Hematopoietic multipotent progenitor cell (in vitro differentiated cells): ENCODE measurements at regions not wholly inside any gene's neighbourhood (a gene's known extent, or its start where the extent isn't known, plus 50 kb on each side); places are given as distances from the start of the nearest gene placed in this dataset.

Source experiments
- DNase-seq, 3 donors: peaks; one replicate each; pipeline ENCODE4 v3.0.0-alpha.2; 2011 to 2015; ENCODE audit warnings: low read depth in 2 of 3, low spot score in 2 of 3

DNA sequence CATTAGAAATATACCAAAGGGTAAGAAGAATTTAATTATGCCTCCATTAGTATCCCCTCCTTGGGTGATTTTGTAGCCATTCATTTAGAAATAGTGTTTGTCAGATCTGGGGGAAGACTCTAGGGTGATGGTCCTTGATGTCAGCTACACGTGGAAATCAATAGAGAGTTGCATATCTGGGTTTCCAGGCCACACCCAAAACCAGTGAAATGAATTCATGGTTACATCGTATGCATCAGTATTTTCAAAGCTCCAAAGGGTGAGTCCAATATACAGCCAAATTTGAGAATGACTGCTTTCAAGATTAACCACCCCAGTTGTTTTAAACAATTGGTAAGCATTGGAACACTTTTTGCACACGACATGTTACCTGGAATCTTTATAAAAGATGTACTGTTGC, 173.4 kb upstream of the SGCD start:
- no peak for DNase-seq

DNA sequence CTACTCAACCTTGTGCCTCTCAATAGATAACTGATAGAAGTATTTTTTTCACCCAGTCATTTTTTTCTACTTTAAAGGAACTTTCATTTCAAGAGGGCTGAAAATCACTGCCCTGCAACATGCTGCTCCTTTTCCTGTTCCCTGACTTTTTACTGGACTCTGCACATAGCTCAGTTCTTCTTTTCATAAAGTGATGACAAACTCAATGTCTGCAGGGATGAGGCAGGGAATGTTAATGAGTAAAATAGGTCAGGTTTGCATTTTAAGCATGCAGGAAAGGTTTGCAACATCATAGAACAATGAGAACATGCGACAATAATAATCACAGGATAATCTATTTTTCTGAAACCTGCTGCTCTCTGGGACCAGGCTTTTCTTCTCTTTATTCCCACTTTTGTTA, 172.2 kb upstream of the SGCD start:
- DNase-seq, result no peak

DNA sequence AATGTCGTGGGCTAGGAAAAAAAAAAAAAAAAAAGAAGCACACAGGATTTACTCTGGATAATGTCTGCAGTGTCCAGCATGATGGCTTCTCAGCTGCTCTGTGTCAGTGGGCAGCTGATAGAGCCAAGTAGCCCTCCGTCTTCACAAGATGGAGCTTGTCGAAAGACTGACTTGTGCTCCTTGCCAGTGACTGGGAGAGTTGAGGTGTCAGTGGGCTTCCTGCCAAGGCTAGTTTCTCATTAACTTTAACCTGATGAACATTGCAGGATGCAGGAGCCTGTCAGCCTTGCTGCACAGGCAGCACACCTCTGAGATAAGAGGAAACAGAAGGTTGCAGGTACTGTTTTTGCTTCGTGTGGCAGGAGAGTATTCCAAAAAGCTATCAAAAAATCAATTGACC, 171.4 kb upstream of the SGCD start:
- DNase-seq, result no peak

DNA sequence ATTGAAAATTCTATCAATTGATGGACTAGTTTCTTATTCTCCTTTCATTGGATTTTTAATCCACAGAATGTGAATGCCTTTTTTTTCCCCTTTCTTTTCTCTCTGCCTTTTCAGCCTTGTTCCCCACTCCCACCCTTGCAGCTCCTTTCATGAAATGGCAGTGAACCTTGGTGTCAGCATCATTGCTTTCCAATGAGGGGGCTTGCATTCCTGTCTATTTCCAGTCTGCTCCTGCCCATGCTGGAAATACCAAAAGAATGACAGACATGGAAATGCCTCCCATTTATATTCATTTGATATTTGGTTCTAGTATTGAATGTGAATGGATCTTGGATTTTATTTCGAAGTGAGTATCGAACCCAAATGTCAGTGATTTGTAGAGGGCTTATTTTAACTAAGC, 162.7 kb upstream of the SGCD start:
- no peak for DNase-seq

DNA sequence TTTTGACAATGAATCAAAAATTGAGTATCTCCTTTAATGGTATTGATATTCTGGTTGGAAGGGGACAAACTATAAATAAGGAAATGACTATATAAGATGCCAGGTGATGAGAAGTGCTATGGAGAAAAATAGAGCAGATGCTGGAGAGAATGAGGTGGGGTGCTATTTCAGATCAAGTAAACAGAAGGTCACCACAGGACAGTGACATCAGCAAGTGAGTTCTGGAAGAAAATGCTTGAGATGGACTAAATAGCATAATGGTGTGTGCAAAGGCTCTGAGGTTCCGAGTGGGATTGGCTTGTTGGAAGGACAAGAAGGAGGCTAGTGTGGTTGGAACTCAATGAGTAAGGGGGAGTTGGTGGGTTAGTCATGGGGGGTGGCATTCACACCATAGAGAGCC, 157.5 kb upstream of the SGCD start:
- no peak for DNase-seq

DNA sequence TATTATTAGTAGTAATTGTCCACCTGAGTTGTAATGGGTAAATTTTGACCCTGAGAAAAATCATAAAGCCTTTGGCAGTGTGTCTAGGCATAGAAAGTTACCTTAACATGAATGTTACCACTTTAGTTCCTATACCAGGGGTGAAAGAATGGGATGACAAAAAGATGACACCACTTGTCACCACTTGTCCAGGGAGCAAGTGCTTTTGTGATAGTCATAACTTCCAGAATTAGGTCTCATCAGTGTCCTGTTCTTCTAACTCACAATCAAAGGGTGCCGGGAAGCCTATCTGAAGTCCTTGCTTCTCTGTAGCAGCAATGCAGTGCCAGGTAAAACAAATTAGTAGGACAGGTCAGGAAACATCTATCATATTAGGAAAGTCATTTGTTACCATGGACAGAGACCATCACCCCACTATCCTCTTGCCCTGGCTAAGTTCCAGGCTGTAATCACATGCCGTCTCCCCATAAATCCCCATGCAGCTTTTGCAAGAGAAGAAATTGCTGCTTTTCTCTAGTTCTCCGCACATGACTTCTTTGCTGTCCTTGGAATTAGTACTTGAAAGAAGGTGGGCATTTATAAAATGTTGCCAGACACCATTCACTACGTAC, 156.5 kb upstream of the SGCD start:
- DNase-seq, result no peak

DNA sequence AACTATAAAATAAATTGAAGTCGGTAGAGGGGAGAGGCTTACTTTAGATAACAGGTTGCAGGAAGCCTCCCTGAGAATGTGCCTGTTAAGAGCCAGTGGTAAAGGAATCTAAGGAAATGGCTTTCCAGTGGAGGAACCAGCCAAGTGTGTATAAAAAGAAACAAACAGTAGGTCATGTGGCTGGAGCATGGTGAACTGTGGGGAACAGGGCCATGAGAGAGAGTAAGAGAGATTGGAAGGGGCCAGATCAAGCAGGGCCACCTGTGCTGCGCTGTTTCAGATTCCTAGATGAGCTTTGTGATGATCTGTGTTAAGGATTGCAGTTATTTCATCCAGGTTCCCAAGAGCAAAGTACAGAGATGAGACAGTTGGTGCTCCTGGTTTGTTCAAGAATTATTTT, 152.7 kb upstream of the SGCD start:
- DNase-seq, result no peak

DNA sequence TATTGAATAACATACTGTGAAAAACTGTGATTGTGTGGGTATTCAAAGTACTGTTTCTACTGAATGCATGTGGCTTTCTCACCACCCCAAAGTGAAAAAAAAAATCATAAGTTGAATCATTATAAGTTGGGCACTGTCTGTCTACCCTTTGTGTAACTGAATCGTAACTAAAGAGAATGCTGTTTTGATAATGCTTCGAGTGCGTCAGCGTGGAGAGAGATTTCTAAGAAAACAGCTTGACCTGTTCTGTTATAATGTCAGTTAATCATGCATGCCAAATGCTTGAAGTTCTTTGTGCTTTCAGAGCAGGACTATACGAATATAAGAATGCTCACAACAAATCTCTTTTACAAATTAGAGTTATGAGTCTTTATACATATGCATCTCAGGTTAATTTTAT, 148.8 kb upstream of the SGCD start:
- no peak for DNase-seq

DNA sequence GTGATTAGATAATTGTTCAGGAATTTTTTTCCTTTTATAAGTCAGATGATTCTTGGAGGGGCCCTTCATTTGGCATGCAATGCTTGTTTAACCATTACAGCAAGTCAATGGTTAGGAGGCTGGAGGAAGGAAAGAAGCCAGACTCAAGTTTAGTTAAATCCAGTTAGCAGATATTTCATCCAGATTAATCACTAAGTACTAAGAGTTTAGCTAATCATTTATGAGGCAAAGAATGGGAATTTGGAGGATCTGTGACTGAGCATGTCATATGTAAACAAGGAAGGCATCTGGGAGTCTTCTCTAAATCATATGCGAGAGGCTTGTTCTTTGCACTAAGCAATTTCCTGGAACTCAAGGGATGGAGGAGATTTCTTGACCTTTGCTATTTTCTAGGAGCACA, 145.3 kb upstream of the SGCD start:
- no peak for DNase-seq

DNA sequence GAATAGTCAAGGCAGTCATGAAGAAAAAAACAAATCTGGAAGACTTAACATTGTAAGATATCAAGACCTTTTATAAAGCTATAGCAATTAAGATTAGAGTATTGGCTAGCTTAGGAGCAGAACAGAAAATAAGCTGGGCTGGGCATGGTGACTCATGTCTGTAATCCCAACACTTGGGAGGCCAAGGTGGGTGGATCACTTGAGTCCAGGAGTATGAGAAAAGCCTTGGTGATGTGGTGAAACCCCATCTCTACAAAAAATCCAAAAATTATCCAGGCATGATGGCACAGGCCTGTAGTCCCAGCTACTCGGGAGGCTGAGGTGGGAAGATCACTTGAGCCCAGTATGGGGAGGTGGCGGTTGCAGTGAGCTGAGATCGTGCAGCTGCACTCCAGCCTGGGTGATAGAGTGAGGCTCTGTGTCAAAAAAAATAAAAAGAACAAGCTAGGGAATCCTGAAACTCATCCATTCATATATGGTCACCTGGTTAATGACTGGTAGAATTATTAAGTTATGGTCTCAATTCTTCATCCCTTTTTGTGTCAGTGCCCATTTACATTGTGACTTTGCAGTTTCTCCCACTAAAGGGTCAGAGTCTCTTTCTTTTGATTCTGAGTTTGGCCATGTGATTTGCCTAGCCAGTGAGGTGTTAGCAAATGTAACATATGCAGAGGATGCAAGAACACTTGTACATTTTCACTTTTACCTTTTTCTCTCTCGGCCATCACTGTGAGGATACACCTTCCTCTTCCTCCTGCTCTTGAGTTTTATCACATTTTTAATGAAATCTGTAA, 144.6 kb upstream of the SGCD start:
- no peak for DNase-seq

DNA sequence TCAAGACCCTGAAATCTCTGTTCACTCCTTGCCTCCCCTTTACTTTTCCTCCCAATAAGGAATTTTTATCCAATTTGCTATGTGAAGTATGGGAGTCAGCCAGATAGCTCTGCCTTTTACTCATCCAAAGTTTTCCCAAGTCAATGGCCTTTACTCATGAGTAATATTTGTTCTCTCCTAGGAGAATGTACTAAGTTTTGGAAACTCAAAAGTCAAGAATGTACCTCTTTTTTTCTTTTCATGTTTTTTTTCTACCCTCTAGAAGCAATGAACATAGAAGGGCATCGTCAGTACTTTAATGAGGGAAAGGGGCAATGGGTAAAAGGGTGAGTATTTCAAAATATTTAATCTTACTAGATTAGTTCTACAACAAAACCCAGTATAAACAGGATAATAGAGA, 140.2 kb upstream of the SGCD start:
- DNase-seq, result no peak

DNA sequence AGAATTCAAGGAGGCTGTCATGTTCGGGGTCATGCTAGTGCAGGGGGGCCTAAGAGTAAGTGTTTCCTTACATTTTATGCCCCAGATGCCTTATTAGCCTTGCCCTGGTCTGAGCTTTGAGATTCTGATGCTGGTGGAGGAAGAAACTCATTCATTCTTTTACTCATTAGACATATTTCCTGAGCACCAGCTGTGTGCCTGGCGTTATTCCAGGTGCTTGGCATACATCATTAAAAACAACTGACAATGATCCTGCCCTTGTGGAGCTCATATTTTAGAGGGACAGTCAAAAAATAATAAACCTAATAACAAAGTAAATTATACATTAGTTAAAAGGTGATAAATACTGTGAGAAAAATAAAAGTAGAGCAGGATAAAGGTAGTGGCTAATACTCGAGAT, 138.9 kb upstream of the SGCD start:
- DNase-seq, result no peak

DNA sequence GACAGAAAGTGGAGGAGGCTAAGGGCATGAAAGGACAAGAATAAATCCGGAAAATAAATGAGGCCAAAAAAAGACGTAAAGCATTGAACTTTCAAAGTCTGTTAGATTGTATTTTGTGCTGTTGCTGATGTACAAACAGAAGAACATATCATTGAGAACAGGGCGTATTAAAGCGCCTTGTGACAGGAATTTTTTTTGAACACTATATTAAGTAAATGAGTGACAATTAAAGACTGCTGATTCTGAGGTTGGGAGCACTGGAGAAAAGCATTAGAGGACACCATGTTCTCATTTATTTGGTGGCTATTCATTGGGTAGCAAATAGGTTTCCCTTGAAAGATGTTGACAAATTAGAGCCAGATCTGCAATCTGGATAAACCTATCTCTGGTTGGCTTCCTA, 137.3 kb upstream of the SGCD start:
- DNase-seq, result no peak

DNA sequence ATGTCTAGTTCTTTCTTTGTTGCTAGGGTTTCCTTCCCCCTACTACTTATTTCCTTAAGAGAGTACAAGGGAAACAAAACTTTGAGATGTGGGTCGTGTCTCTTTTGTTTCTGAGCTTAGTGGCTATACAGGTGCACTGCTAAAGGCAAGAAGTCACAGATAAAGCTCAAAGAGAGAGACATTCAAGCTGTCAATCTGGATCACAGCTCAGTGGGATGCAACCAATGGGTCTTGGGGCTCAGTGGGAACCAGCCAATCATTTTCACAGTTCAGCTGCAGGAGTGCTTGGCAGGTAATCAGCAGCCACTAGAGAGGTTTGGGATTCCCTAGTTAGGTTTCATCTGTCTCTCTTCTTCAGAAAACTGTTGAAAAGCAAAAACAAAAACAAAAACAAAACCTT, 135.4 kb upstream of the SGCD start:
- no peak for DNase-seq

DNA sequence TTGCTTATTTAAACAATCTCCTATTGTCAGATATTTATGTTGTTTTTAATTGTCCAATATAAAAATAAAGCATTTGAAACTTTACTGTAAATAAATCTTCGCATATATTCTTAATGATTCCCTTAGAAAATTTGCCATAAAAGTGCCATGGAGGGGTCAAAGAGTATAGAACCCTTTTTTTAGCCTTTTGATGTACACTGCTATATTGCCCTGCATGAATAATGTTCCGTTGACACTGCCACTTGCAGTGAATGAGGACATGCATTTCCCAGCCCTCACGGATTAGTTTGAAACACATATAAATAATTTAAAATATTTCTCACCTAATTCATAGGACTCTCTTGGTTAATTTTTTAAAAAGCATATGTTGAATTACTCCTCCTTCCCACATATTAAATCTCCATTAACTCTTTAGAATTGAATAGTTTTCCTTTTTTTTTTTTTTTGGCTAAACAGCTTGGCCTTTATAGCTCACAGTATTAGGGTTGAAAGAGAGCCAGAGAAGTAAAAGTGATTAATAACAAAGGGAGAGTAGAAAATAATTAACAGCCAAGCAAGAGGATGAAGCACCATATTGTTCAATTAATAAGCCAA, 129.8 kb upstream of the SGCD start:
- DNase-seq, result no peak

DNA sequence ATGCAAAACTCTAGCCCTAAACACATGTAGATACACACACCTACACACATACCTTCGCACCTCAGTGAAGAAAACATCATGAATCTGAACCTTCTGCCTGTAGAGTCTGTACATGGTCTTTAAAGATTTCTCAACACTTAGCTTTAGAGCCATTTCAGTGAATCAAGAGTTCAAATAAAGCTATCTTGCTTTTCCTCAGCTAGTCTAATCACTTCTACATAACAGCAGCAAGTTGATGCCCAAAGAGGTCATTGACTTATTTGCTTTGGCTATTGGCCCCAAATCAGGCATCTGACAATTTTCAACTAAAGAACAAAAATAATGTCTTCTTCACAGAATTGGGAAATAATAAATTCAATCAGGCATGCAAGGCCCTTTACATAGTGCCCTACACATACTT, 127.9 kb upstream of the SGCD start:
- DNase-seq, result no peak

DNA sequence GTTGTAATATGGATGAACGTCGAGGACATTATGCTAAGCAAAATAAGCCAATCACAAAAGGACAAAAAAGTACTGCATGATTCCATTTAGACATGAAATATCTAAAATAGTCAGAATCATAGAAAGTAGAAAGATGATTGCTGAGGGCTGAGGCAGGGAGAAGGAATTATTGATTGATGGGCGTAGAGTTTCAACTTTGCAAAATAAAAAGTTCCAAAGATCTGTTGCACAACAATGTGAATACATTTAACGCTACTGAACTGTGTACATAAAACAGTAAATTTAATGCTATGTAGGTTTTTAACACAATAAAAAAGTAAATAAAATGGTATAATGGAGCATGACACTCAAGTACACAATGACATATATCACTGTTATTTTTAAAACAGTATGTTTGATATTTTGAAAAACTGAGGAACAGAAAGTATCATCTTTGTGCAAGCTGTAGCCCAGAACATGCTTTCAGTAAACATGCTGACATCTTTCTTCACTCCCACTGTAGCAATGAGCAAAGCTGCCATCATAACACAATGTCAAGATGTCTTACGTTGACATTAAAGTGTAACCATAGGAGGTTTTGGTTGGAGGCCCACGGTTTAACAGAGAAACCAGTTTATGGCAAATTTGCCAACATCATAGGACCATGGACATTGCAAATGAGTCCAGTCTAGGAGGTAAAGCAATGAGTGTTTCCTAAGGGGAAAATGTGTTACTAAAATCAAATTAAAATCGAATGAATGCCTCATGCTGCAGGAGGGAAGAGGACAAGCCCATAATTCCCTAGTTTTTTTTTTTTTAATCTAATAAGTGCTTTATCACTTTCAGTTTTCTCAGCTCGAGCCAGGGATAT, 125.8 kb upstream of the SGCD start:
- DNase-seq, result no peak

DNA sequence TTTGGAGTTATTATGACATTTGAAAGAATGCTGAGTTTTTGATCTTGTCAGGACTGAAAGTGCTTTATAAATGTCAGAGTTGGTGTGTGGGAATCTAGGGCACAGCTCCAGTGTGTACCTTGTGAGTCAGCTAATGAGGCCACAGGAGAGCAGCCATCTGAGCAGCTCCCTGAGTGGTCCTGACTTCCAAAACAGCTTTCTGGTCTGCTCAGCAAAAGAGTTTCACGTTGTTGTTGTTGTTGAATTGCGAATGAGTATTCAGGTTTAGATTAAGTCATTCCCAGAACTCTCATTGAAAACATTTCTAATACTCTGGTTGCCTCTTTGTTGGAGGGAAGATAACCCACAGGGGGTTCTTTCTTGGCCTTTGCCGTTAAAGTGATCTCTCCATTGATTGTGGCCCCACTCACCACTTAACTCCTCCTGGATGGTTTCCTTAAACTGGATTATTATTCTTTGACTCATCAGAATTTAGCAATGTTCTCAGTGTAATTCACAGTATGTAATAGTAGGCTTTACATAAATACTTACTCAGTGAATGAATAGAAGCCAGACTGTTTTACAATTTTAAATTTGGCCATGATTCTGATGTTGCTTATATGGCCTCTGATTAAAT, 125.1 kb upstream of the SGCD start:
- no peak for DNase-seq

DNA sequence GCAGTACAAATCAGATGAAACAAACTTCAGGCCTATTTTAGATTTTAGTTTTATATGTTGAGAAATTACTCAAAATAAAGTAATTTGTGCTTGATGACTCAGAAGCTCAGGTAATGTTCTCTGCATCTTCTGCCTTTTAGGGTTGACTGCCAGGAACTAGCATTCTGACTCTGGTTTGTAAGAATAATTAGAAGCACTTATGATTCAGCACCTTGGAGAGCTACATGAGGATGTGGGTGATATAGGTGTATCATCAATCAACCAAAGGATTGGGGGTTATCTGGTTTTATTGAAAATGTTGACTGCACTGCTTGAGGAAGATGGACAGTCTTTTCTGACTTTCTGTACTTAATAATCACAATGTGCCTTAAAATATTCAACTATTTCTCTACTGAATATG, 118.7 kb upstream of the SGCD start:
- no peak for DNase-seq

DNA sequence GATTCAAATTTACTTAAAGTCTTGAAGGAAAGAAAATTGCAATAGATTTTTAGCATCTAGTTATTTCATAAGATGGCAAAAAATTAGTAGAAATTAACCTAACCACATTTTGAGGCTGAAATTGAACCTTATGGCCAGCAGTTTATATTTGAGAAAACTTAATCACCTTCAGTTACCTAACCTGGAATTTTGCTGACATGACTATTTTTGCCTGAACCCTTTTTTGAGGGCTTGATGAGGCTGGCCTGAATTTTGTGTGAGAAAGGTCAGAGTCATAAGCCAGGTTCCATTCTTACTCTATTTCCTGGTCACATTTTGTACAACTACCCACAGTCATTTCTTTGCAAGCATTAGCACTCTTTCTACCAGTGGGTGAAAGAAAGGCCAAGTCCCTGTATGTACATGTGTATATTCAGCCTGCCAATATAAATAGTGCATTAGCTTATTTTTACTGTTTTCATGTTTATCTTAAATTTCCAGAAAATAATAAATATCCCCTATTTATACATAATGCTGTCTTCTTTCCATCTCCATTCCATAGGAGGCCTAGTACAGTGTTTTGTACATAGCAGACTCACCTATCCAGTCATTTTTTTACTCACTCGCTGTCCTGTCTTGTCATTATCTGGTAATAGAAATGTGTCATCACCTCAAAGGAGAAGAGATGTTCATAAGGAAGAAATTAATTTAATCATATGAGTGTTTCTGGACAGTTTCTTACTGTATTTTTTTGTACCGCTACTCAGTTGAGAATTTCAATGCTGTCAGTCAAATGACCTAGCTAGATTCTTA, 108.4 kb upstream of the SGCD start:
- no peak for DNase-seq
